ENCODE measurements at regions not wholly inside any gene's neighbourhood (a gene's known extent, or its start where the extent isn't known, plus 50 kb on each side); places are given as distances from the start of the nearest gene placed in this dataset.

DNA sequence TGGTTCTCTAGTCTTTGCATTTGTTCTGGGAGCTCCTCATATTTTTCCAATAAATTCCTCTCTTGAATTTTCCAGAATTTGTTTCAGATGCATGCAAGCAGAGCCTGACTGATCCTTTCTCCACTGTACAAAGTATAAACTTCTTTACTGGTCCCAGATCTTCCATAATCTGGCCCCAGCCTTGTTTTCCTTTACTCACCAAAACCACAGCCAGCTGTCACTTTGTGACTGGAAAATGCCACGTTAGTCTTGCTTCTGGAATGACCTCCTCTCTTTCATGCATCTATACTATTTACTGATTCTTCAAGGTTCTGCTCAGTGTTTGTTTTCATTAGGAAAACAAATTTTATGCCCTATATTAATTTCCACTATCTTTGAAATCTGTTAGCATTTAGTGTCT lies 60.4 kb upstream of the SPPL2A start:
- TF ChIP-seq, protein P1, sequence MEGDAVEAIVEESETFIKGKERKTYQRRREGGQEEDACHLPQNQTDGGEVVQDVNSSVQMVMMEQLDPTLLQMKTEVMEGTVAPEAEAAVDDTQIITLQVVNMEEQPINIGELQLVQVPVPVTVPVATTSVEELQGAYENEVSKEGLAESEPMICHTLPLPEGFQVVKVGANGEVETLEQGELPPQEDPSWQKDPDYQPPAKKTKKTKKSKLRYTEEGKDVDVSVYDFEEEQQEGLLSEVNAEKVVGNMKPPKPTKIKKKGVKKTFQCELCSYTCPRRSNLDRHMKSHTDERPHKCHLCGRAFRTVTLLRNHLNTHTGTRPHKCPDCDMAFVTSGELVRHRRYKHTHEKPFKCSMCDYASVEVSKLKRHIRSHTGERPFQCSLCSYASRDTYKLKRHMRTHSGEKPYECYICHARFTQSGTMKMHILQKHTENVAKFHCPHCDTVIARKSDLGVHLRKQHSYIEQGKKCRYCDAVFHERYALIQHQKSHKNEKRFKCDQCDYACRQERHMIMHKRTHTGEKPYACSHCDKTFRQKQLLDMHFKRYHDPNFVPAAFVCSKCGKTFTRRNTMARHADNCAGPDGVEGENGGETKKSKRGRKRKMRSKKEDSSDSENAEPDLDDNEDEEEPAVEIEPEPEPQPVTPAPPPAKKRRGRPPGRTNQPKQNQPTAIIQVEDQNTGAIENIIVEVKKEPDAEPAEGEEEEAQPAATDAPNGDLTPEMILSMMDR (IDR thresholded peaks at IDR 0.05), result no peak
- no peak for TF ChIP-seq POLR2AphosphoS5 (IDR thresholded peaks at IDR 0.05; ENCODE audit: insufficient read depth in 1 of 2, low read depth in 1 of 2)
- TF ChIP-seq POLR2A (IDR thresholded peaks at IDR 0.05), result no peak
